ENCODE measurements at regions not wholly inside any gene's neighbourhood (a gene's known extent, or its start where the extent isn't known, plus 50 kb on each side); places are given as distances from the start of the nearest gene placed in this dataset.
"Not testable (repeated sequence)": the region's sequence is repeated elsewhere in the genome, so short reads cannot be mapped to it uniquely, and the experiment has no call there.

- Mint-ChIP-seq H3K27me3 (peaks cover 0 to 30% of the 10 kb centered on the region in 2 donors), H3K27ac (no peak overlapping the region), H3K4me1 (ENCODE audit: low read depth in 2 of 2) (no peaks in the 10 kb centered on the region), H3K9me3 (no peaks in the 10 kb centered on the region), H3K4me3 (no peak overlapping the region), H3K36me3 (ENCODE audit: insufficient read depth) (no peaks in the 10 kb centered on the region)
- DNase-seq (no peak), ATAC-seq (replicated peaks) (no peak)
These were observed 404.4 kb downstream of the MAFB start for GRCh38 chr20:40284611-40285010.

- ATAC-seq (replicated peaks) (no peak), DNase-seq (no peak)
- Mint-ChIP-seq H3K27me3 (peaks cover 0 to 30% of the 10 kb centered on the region in 2 donors), H3K4me1 (ENCODE audit: low read depth in 2 of 2) (no peaks in the 10 kb centered on the region), H3K27ac (no peak overlapping the region), H3K4me3 (no peak overlapping the region), H3K9me3 (no peaks in the 10 kb centered on the region), H3K36me3 (ENCODE audit: insufficient read depth) (no peaks in the 10 kb centered on the region)
These were observed 405.3 kb downstream of the MAFB start for GRCh38 chr20:40283689-40284088.

- Mint-ChIP-seq H3K27me3 (peaks cover 0 to 30% of the 10 kb centered on the region in 2 donors), H3K36me3 (ENCODE audit: insufficient read depth) (no peaks in the 10 kb centered on the region), H3K4me1 (ENCODE audit: low read depth in 2 of 2) (no peaks in the 10 kb centered on the region), H3K9me3 (no peaks in the 10 kb centered on the region), H3K27ac (no peak overlapping the region), H3K4me3 (no peak overlapping the region)
- ATAC-seq (replicated peaks) (no peak), DNase-seq (no peak)
These were observed 406.1 kb downstream of the MAFB start for GRCh38 chr20:40282941-40283340.

GRCh38 chr20:40282541-40282940 is 406.5 kb downstream of the MAFB start:
- Mint-ChIP-seq H3K27me3 (peaks cover 0 to 30% of the 10 kb centered on the region in 2 donors), H3K27ac (no peak overlapping the region), H3K9me3 (no peaks in the 10 kb centered on the region), H3K4me1 (ENCODE audit: low read depth in 2 of 2) (no peaks in the 10 kb centered on the region), H3K4me3 (no peak overlapping the region), H3K36me3 (ENCODE audit: insufficient read depth) (no peaks in the 10 kb centered on the region)
- no peak for DNase-seq
- no peak for ATAC-seq (replicated peaks)

- no peak for DNase-seq
These were observed 408.4 kb downstream of the MAFB start for GRCh38 chr20:40280616-40281015.

GRCh38 chr20:40279390-40279789 is 409.6 kb downstream of the MAFB start:
- DNase-seq (no peak), ATAC-seq (replicated peaks) (no peak)

More at GRCh38 chr20:40280616-40281015, 408.4 kb downstream of the MAFB start:
- no peak overlapping the region for H3K4me3 Mint-ChIP-seq
- H3K4me1 Mint-ChIP-seq (ENCODE audit: low read depth in 2 of 2) = no peaks in the 10 kb centered on the region
- H3K9me3 Mint-ChIP-seq = no peaks in the 10 kb centered on the region
- H3K36me3 Mint-ChIP-seq (ENCODE audit: insufficient read depth) = no peaks in the 10 kb centered on the region
- H3K27ac Mint-ChIP-seq = no peak overlapping the region
- no peak for ATAC-seq (replicated peaks)
- H3K27me3 Mint-ChIP-seq = peaks cover 0 to 19% of the 10 kb centered on the region in 2 donors

GRCh38 chr20:40278673-40279072 is 410.4 kb downstream of the MAFB start:
- no peaks in the 10 kb centered on the region for H3K36me3 Mint-ChIP-seq (ENCODE audit: insufficient read depth)
- ATAC-seq (replicated peaks) (no peak), DNase-seq (no peak)
- no peak overlapping the region for H3K4me3 Mint-ChIP-seq
- peaks cover 6 to 23% of the 10 kb centered on the region in 2 donors for H3K27me3 Mint-ChIP-seq
- peaks cover 0 to 3% of the 10 kb centered on the region in 2 donors for H3K4me1 Mint-ChIP-seq (ENCODE audit: low read depth in 2 of 2)
- H3K9me3 Mint-ChIP-seq = no peaks in the 10 kb centered on the region
- H3K27ac Mint-ChIP-seq = no peak overlapping the region

More at GRCh38 chr20:40279390-40279789, 409.6 kb downstream of the MAFB start:
- Mint-ChIP-seq H3K27ac (no peak overlapping the region), H3K4me3 (no peak overlapping the region), H3K9me3 (no peaks in the 10 kb centered on the region), H3K36me3 (ENCODE audit: insufficient read depth) (no peaks in the 10 kb centered on the region), H3K4me1 (ENCODE audit: low read depth in 2 of 2) (peaks cover 0 to 3% of the 10 kb centered on the region in 2 donors), H3K27me3 (peaks cover 6 to 28% of the 10 kb centered on the region in 2 donors)

- DNase-seq = no peak
- H3K36me3 Mint-ChIP-seq (ENCODE audit: insufficient read depth) = no peaks in the 10 kb centered on the region
- H3K4me1 Mint-ChIP-seq (ENCODE audit: low read depth in 2 of 2) = peaks cover 0 to 3% of the 10 kb centered on the region in 2 donors
- H3K27ac Mint-ChIP-seq = no peak overlapping the region
- no peak for ATAC-seq (replicated peaks)
- peaks cover 6 to 25% of the 10 kb centered on the region in 2 donors for H3K27me3 Mint-ChIP-seq
- no peak overlapping the region for H3K4me3 Mint-ChIP-seq
- no peaks in the 10 kb centered on the region for H3K9me3 Mint-ChIP-seq
These were observed 412.7 kb downstream of the MAFB start for GRCh38 chr20:40276301-40276700.

- DNase-seq (no peak), ATAC-seq (replicated peaks) (no peak)
- Mint-ChIP-seq H3K9me3 (no peaks in the 10 kb centered on the region), H3K27me3 (peaks cover 6 to 28% of the 10 kb centered on the region in 2 donors), H3K27ac (no peak overlapping the region), H3K4me3 (no peak overlapping the region), H3K4me1 (ENCODE audit: low read depth in 2 of 2) (peaks cover 0 to 3% of the 10 kb centered on the region in 2 donors), H3K36me3 (ENCODE audit: insufficient read depth) (no peaks in the 10 kb centered on the region)
These were observed 413.3 kb downstream of the MAFB start for GRCh38 chr20:40275738-40276137.

- no peak for DNase-seq
These were observed 414.0 kb downstream of the MAFB start for GRCh38 chr20:40274912-40275533.

GRCh38 chr20:40269274-40269673 is 419.8 kb downstream of the MAFB start:
- not testable (repeated sequence) for H3K4me1 Mint-ChIP-seq (ENCODE audit: low read depth in 2 of 2); H3K27ac Mint-ChIP-seq; DNase-seq; H3K36me3 Mint-ChIP-seq (ENCODE audit: insufficient read depth); H3K9me3 Mint-ChIP-seq; ATAC-seq (replicated peaks); H3K4me3 Mint-ChIP-seq
- H3K27me3 Mint-ChIP-seq = peaks cover 0 to 26% of the 10 kb centered on the region in 2 donors

More at GRCh38 chr20:40274912-40275533, 414.0 kb downstream of the MAFB start:
- ATAC-seq (replicated peaks) = no peak
- peaks cover 0 to 3% of the 10 kb centered on the region in 2 donors for H3K4me1 Mint-ChIP-seq (ENCODE audit: low read depth in 2 of 2)
- H3K27me3 Mint-ChIP-seq = peaks cover 6 to 27% of the 10 kb centered on the region in 2 donors
- H3K27ac Mint-ChIP-seq = no peak overlapping the region
- no peaks in the 10 kb centered on the region for H3K36me3 Mint-ChIP-seq (ENCODE audit: insufficient read depth)
- no peak overlapping the region for H3K4me3 Mint-ChIP-seq
- no peaks in the 10 kb centered on the region for H3K9me3 Mint-ChIP-seq

- no peak for DNase-seq
- no peak overlapping the region for H3K27ac Mint-ChIP-seq
- H3K4me1 Mint-ChIP-seq (ENCODE audit: low read depth in 2 of 2) = no peaks in the 10 kb centered on the region
These were observed 420.5 kb downstream of the MAFB start for GRCh38 chr20:40268321-40269075.

GRCh38 chr20:40265825-40266533 is 423.1 kb downstream of the MAFB start:
- no peak for ATAC-seq (replicated peaks)
- Mint-ChIP-seq H3K27ac (no peak overlapping the region), H3K27me3 (peaks cover 0 to 28% of the 10 kb centered on the region in 2 donors), H3K9me3 (no peaks in the 10 kb centered on the region), H3K4me1 (ENCODE audit: low read depth in 2 of 2) (no peaks in the 10 kb centered on the region), H3K4me3 (no peak overlapping the region), H3K36me3 (ENCODE audit: insufficient read depth) (no peaks in the 10 kb centered on the region)
- DNase-seq = no peak

More at GRCh38 chr20:40268321-40269075, 420.5 kb downstream of the MAFB start:
- no peaks in the 10 kb centered on the region for H3K36me3 Mint-ChIP-seq (ENCODE audit: insufficient read depth)
- ATAC-seq (replicated peaks) = no peak
- no peaks in the 10 kb centered on the region for H3K9me3 Mint-ChIP-seq
- H3K27me3 Mint-ChIP-seq = peaks cover 0 to 26% of the 10 kb centered on the region in 2 donors
- no peak overlapping the region for H3K4me3 Mint-ChIP-seq
